ENCODE measurements at regions not wholly inside any gene's neighbourhood (a gene's known extent, or its start where the extent isn't known, plus 50 kb on each side); places are given as distances from the start of the nearest gene placed in this dataset.
A peak's percentile ranks its signal among the peaks of the same experiment; 100 is the strongest.
"Not testable (repeated sequence)": the region's sequence is repeated elsewhere in the genome, so short reads cannot be mapped to it uniquely, and the experiment has no call there.

DNA sequence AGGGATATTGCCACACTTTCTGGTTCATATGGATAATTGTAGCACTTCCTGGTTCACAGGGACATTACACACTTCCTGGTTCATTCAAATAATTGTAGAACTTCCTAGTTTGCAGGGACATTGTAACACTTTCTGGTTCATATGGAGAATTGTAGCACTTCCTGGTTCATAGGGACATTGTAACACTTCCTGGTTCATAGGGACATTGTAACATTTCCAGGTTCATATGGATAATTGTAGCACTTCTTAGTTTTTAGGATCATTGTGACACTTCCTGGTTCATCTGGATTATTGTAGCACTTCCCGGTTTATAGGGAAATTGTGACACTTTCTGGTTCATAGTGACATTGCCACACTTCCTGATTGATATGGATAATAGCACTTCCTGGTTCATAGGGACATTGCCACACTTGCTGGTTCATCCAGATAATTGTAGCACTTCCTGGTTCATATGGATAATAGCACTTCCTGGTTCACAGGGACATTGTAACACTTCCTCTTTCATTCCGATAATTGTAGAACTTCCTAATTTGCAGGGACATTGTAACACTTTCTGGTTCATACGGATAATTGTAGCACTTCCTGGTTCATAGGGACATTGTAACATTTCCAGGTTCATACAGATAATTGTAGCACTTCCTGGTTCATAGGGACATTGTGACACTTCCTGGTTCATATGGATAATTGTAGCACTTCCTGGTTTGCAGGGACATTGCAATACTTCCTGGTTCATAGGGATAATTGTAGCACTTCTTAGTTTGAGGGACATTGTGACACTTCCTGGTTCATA lies 59.2 kb upstream of the CD99 start:
- TF ChIP-seq, protein P1, sequence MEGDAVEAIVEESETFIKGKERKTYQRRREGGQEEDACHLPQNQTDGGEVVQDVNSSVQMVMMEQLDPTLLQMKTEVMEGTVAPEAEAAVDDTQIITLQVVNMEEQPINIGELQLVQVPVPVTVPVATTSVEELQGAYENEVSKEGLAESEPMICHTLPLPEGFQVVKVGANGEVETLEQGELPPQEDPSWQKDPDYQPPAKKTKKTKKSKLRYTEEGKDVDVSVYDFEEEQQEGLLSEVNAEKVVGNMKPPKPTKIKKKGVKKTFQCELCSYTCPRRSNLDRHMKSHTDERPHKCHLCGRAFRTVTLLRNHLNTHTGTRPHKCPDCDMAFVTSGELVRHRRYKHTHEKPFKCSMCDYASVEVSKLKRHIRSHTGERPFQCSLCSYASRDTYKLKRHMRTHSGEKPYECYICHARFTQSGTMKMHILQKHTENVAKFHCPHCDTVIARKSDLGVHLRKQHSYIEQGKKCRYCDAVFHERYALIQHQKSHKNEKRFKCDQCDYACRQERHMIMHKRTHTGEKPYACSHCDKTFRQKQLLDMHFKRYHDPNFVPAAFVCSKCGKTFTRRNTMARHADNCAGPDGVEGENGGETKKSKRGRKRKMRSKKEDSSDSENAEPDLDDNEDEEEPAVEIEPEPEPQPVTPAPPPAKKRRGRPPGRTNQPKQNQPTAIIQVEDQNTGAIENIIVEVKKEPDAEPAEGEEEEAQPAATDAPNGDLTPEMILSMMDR (IDR thresholded peaks at IDR 0.05), result no peak
- no peaks in the 10 kb centered on the region for H3K27me3 Mint-ChIP-seq (ENCODE audit: unreplicated experiment)
- no peaks in the 10 kb centered on the region for H3K4me1 Mint-ChIP-seq (ENCODE audit: unreplicated experiment)
- peaks cover 15% of the 10 kb centered on the region for H3K9me3 Mint-ChIP-seq (ENCODE audit: unreplicated experiment)
- peaks cover 37% of the 10 kb centered on the region for H3K36me3 Mint-ChIP-seq (ENCODE audit: unreplicated experiment)
- no peak for DNase-seq (ENCODE audit: extremely low spot score, unreplicated experiment)
- no peak overlapping the region for H3K27ac Mint-ChIP-seq (ENCODE audit: unreplicated experiment)
- no peak overlapping the region for H3K4me3 Mint-ChIP-seq (ENCODE audit: unreplicated experiment)

DNA sequence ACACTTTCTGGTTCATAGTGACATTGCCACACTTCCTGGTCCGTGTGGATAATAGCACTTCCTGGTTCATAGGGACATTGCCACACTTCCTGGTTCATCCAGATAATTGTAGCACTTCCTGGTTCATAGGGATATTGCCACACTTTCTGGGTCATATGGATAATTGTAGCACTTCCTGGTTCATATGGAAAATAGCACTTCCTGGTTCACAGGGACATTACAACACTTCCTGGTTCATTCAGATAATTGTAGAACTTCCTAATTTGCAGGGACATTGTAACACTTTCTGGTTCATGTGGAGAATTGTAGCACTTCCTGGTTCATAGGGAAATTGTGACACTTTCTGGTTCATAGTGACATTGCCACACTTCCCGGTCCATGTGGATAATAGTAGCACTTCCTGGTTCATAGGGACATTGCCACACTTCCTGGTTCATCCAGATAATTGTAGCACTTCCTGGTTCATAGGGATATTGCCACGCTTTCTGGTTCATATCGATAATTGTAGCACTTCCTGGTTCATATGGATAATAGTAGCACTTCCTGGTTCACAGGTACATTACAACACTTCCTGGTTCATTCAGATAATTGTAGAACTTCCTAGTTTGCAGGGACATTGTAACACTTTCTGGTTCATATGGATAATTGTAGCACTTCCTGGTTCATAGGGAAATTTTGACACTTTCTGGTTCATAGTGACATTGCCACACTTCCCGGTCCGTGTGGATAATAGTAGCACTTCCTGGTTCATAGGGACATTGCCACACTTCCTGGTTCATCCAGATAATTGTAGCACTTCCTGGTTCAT lies 60.0 kb upstream of the CD99 start:
- DNase-seq (ENCODE audit: extremely low spot score, unreplicated experiment); H3K27ac Mint-ChIP-seq (ENCODE audit: unreplicated experiment); H3K4me3 Mint-ChIP-seq (ENCODE audit: unreplicated experiment); H3K27me3 Mint-ChIP-seq (ENCODE audit: unreplicated experiment); H3K4me1 Mint-ChIP-seq (ENCODE audit: unreplicated experiment): not testable (repeated sequence)
- peaks cover 15% of the 10 kb centered on the region for H3K9me3 Mint-ChIP-seq (ENCODE audit: unreplicated experiment)
- peaks cover 44% of the 10 kb centered on the region for H3K36me3 Mint-ChIP-seq (ENCODE audit: unreplicated experiment)

DNA sequence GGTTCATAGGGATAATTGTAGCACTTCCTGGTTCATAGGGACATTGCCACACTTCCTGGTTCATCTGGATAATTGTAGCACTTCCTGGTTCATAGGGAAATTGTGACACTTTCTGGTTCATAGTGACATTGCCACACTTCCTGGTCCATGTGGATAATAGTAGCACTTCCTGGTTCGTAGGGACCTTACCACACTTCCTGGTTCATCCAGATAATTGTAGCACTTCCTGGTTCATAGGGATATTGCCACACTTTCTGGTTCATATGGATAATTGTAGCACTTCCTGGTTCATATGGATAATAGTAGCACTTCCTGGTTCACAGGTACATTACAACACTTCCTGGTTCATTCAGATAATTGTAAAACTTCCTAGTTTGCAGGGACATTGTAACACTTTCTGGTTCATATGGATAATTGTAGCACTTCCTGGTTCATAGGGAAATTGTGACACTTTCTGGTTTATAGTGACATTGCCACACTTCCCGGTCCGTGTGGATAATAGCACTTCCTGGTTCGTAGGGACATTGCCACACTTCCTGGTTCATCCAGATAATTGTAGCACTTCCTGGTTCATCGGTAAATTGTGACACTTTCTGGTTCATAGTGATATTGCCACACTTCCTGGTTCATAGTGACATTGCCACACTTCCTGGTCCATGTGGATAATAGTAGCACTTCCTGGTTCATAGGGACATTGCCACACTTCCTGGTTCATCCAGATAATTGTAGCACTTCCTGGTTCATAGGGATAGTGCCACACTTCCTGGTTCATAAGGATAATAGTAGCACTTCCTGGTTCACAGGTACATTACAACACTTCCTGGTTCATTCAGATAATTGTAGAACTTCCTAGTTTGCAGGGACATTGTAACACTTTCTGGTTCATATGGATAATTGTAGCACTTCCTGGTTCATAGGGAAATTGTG lies 60.8 kb upstream of the CD99 start:
- H3K9me3 Mint-ChIP-seq (ENCODE audit: unreplicated experiment), result peaks cover 15% of the 10 kb centered on the region
- peaks cover 45% of the 10 kb centered on the region for H3K36me3 Mint-ChIP-seq (ENCODE audit: unreplicated experiment)
- not testable (repeated sequence) for H3K4me3 Mint-ChIP-seq (ENCODE audit: unreplicated experiment); H3K27me3 Mint-ChIP-seq (ENCODE audit: unreplicated experiment); H3K27ac Mint-ChIP-seq (ENCODE audit: unreplicated experiment); DNase-seq (ENCODE audit: extremely low spot score, unreplicated experiment); H3K4me1 Mint-ChIP-seq (ENCODE audit: unreplicated experiment)

DNA sequence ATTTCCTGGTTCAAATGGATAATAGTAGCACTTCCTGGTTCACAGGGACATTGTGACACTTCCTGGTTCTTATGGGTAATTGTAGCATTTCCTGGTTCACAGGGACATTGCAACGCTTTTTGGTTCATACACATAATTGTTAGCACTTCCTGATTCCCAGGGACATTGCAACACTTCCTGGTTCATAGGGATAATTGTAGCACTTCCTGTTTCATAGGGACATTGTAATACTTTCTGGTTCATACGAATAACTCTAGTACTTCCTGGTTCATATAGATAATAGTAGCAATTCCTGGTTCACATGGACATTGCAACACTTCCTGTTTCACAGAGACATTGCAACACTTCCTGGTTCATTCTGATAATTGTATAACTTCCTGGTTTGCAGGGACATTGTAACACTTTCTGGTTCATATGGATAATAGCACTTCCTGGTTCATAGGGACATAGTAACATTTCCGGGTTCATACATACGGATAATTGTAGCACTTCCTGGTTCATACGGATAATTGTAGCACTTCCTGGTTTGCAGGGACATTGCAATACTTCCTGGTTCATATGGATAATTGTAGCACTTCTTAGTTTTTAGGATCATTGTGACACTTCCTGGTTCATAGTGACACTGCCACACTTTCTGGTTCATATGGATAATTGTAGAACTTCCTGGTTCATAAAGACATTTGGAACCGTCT lies 61.6 kb upstream of the CD99 start:
- Mint-ChIP-seq H3K4me3 (ENCODE audit: unreplicated experiment) (no peak overlapping the region), H3K27ac (ENCODE audit: unreplicated experiment) (no peak overlapping the region), H3K27me3 (ENCODE audit: unreplicated experiment) (no peaks in the 10 kb centered on the region), H3K9me3 (ENCODE audit: unreplicated experiment) (peaks cover 15% of the 10 kb centered on the region), H3K36me3 (ENCODE audit: unreplicated experiment) (peaks cover 50% of the 10 kb centered on the region), H3K4me1 (ENCODE audit: unreplicated experiment) (no peaks in the 10 kb centered on the region)
- TF ChIP-seq, protein P1 (IDR thresholded peaks at IDR 0.05), result no peak
- DNase-seq (ENCODE audit: extremely low spot score, unreplicated experiment), result no peak

DNA sequence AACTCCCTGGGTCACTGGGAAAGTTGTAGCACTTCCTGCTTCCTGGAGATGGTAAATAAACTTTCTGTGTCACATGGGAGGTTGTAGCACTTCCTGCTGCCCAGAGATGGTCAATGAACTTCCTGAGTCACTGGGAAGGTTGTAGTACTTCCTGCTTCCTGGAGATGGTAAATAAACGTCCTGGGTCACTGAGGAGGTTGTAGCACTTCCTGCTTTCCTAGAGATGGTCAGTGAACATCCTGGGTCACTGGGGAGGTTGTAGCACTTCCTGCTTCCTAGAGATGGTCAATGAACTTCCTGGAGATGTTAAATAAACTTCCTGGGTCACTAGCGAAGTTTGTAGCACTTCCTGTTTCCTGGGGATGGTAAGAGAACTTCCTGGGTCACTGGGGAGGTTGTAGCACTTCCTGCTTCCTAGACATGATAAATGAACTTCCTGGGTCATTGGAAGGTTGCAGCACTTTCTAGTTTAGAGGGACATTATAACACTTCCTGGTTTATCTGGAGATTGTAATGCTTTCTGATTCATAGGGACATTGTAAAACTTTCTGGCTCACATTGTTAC lies 62.3 kb upstream of the CD99 start:
- Mint-ChIP-seq H3K4me1 (ENCODE audit: unreplicated experiment) (no peaks in the 10 kb centered on the region), H3K9me3 (ENCODE audit: unreplicated experiment) (peaks cover 15% of the 10 kb centered on the region)

More for the DNA sequence above, 62.3 kb upstream of the CD99 start:
- no peak overlapping the region for H3K4me3 Mint-ChIP-seq (ENCODE audit: unreplicated experiment)
- peak overlapping the region; percentile 2 for H3K27ac Mint-ChIP-seq (ENCODE audit: unreplicated experiment)
- TF ChIP-seq, protein P1 (IDR thresholded peaks at IDR 0.05), result no peak
- no peaks in the 10 kb centered on the region for H3K27me3 Mint-ChIP-seq (ENCODE audit: unreplicated experiment)
- H3K36me3 Mint-ChIP-seq (ENCODE audit: unreplicated experiment), result peaks cover 50% of the 10 kb centered on the region
- no peak for DNase-seq (ENCODE audit: extremely low spot score, unreplicated experiment)

Data from osteocyte (in vitro differentiated cells).